HAP-1 (cell line): ENCODE measurements at regions not wholly inside any gene's neighbourhood (a gene's known extent, or its start where the extent isn't known, plus 50 kb on each side); places are given as distances from the start of the nearest gene placed in this dataset.
A peak's percentile ranks its signal among the peaks of the same experiment; 100 is the strongest.

Experiments
- DNase-seq, 2 experiments: peaks; one replicate each; pipeline ENCODE4 v3.0.0-alpha.2; 2016 to 2020; ENCODE audit warnings: low spot score in 2 of 2
- H3K27me3 ChIP-seq: fragments of 250-450 bp; sonication (Bioruptor Pico); 2 replicates; pipeline ENCODE4 v1.5.1; 2020; ENCODE audit warnings: low read depth, mild to moderate bottlenecking, moderate library complexity
- H3K36me3 ChIP-seq: fragments of 250-450 bp; sonication (Bioruptor Pico); replicated peaks from 2 replicates; pipeline ENCODE4 v1.5.1; 2020; ENCODE audit warnings: mild to moderate bottlenecking
- H3K4me1 ChIP-seq: fragments of 250-450 bp; sonication (Bioruptor Pico); 2 replicates; pipeline ENCODE4 v1.5.1; 2020; ENCODE audit warnings: mild to moderate bottlenecking
- H3K4me3 ChIP-seq: fragments of 250-450 bp; sonication (Bioruptor Pico); 2 replicates; pipeline ENCODE4 v1.5.1; 2020; ENCODE audit warnings: mild to moderate bottlenecking, moderate library complexity
- H3K9me3 ChIP-seq: fragments of 250-450 bp; sonication (Bioruptor Pico); 2 replicates; pipeline ENCODE4 v1.5.1; 2020; ENCODE audit warnings: mild to moderate bottlenecking, moderate library complexity
- in situ Hi-C: fragments of 300-500 bp; cut with MboI; formaldehyde crosslinking; loops from 3 replicates; pipeline ENCODE4 v1.14.3; 2020; ENCODE audit warnings: low sequenced_read_pairs, inconsistent platforms, mixed read lengths

- Histone ChIP-seq H3K4me1 (no peaks in the 10 kb centered on the region), H3K27me3 (no peaks in the 10 kb centered on the region), H3K9me3 (no peaks in the 10 kb centered on the region; the same call in 1 of the 2 replicates), H3K36me3 (no peaks in the 10 kb centered on the region), H3K4me3 (no peak overlapping the region)
- in situ Hi-C loops, result no loop called here
- no peak for DNase-seq
Observed at GRCh38 chr13:22736084-22736767, 444.6 kb upstream of the SGCG start.

GRCh38 chr13:22736768-22737092 is 444.0 kb upstream of the SGCG start:
- in situ Hi-C loops, result no loop called here
- Histone ChIP-seq H3K27me3 (no peaks in the 10 kb centered on the region), H3K4me3 (no peak overlapping the region), H3K4me1 (no peaks in the 10 kb centered on the region), H3K36me3 (no peaks in the 10 kb centered on the region), H3K9me3 (no peaks in the 10 kb centered on the region; the same call in 1 of the 2 replicates)
- DNase-seq, result no peak

GRCh38 chr13:22738357-22738756 is 442.4 kb upstream of the SGCG start:
- Histone ChIP-seq H3K27me3 (no peaks in the 10 kb centered on the region), H3K4me3 (no peak overlapping the region), H3K4me1 (no peaks in the 10 kb centered on the region), H3K9me3 (no peaks in the 10 kb centered on the region; the same call in 1 of the 2 replicates), H3K36me3 (no peaks in the 10 kb centered on the region)
- in situ Hi-C loops, result no loop called here
- DNase-seq, result no peak

- Histone ChIP-seq H3K27me3 (no peaks in the 10 kb centered on the region), H3K36me3 (no peaks in the 10 kb centered on the region), H3K9me3 (no peaks in the 10 kb centered on the region; the same call in 1 of the 2 replicates), H3K4me1 (no peaks in the 10 kb centered on the region), H3K4me3 (no peak overlapping the region)
- peak in 1 of 2 experiments; percentile 21 for DNase-seq
- in situ Hi-C loops, result no loop called here
Observed at GRCh38 chr13:22740264-22740663, 440.5 kb upstream of the SGCG start.

- no peaks in the 10 kb centered on the region for H3K4me1 ChIP-seq
- no peak overlapping the region for H3K4me3 ChIP-seq
- in situ Hi-C loops, result no loop called here
- no peaks in the 10 kb centered on the region for H3K27me3 ChIP-seq
- no peaks in the 10 kb centered on the region for H3K36me3 ChIP-seq
- no peaks in the 10 kb centered on the region; the same call in 1 of the 2 replicates for H3K9me3 ChIP-seq
- DNase-seq, result no peak
Observed at GRCh38 chr13:22744688-22745452, 435.9 kb upstream of the SGCG start.

GRCh38 chr13:22748866-22749577 is 431.8 kb upstream of the SGCG start:
- H3K4me3 ChIP-seq, result no peak overlapping the region
- H3K4me1 ChIP-seq, result no peaks in the 10 kb centered on the region
- no peak for DNase-seq
- peaks cover 4% of the 10 kb centered on the region; the same call in 1 of the 2 replicates for H3K9me3 ChIP-seq
- H3K27me3 ChIP-seq, result no peaks in the 10 kb centered on the region
- H3K36me3 ChIP-seq, result no peaks in the 10 kb centered on the region
- in situ Hi-C loops, result no loop called here

GRCh38 chr13:22749626-22750025 is 431.2 kb upstream of the SGCG start:
- in situ Hi-C loops, result no loop called here
- H3K9me3 ChIP-seq, result peaks cover 7% of the 10 kb centered on the region
- no peak overlapping the region for H3K4me3 ChIP-seq
- H3K27me3 ChIP-seq, result no peaks in the 10 kb centered on the region
- no peaks in the 10 kb centered on the region for H3K4me1 ChIP-seq
- no peaks in the 10 kb centered on the region for H3K36me3 ChIP-seq
- no peak for DNase-seq

GRCh38 chr13:22757530-22758120 is 423.2 kb upstream of the SGCG start:
- no peak for DNase-seq

GRCh38 chr13:22758245-22758644 is 422.5 kb upstream of the SGCG start:
- no peaks in the 10 kb centered on the region for H3K27me3 ChIP-seq
- no peaks in the 10 kb centered on the region for H3K4me1 ChIP-seq
- no peaks in the 10 kb centered on the region for H3K36me3 ChIP-seq
- H3K9me3 ChIP-seq, result peaks cover 7% of the 10 kb centered on the region
- in situ Hi-C loops, result no loop called here
- DNase-seq, result no peak
- H3K4me3 ChIP-seq, result no peak overlapping the region

More at GRCh38 chr13:22757530-22758120, 423.2 kb upstream of the SGCG start:
- peaks cover 7% of the 10 kb centered on the region for H3K9me3 ChIP-seq
- H3K36me3 ChIP-seq, result no peaks in the 10 kb centered on the region
- H3K4me1 ChIP-seq, result no peaks in the 10 kb centered on the region
- in situ Hi-C loops, result no loop called here
- no peaks in the 10 kb centered on the region for H3K27me3 ChIP-seq
- H3K4me3 ChIP-seq, result no peak overlapping the region

GRCh38 chr13:22761709-22762108 is 419.1 kb upstream of the SGCG start:
- no peak for DNase-seq
- no peaks in the 10 kb centered on the region for H3K9me3 ChIP-seq
- in situ Hi-C loops, result no loop called here
- H3K36me3 ChIP-seq, result no peaks in the 10 kb centered on the region
- H3K4me3 ChIP-seq, result no peak overlapping the region
- H3K4me1 ChIP-seq, result no peaks in the 10 kb centered on the region
- H3K27me3 ChIP-seq, result 0 out of 2 replicates have a peak, but pooled peaks cover under 1% of the 10 kb centered on the region

- Histone ChIP-seq H3K27me3 (0 out of 2 replicates have a peak, but pooled peaks cover 3% of the 10 kb centered on the region), H3K36me3 (no peaks in the 10 kb centered on the region), H3K4me1 (no peaks in the 10 kb centered on the region), H3K4me3 (no peak overlapping the region), H3K9me3 (no peaks in the 10 kb centered on the region)
- in situ Hi-C loops, result no loop called here
- DNase-seq, result no peak
Observed at GRCh38 chr13:22765547-22765946, 415.2 kb upstream of the SGCG start.

- Histone ChIP-seq H3K36me3 (no peaks in the 10 kb centered on the region), H3K27me3 (0 out of 2 replicates have a peak, but pooled peaks cover 3% of the 10 kb centered on the region), H3K9me3 (no peaks in the 10 kb centered on the region), H3K4me1 (no peaks in the 10 kb centered on the region), H3K4me3 (no peak overlapping the region)
- DNase-seq, result no peak
- in situ Hi-C loops, result no loop called here
Observed at GRCh38 chr13:22770891-22771290, 409.9 kb upstream of the SGCG start.

GRCh38 chr13:22773465-22773864 is 407.3 kb upstream of the SGCG start:
- in situ Hi-C loops, result no loop called here

More at GRCh38 chr13:22773465-22773864, 407.3 kb upstream of the SGCG start:
- no peaks in the 10 kb centered on the region for H3K27me3 ChIP-seq
- no peak overlapping the region for H3K4me3 ChIP-seq
- no peaks in the 10 kb centered on the region for H3K9me3 ChIP-seq
- no peak for DNase-seq
- no peaks in the 10 kb centered on the region for H3K36me3 ChIP-seq
- H3K4me1 ChIP-seq, result no peaks in the 10 kb centered on the region
